Stomach smooth muscle (tissue), 2 donors: ENCODE measurements at regions not wholly inside any gene's neighbourhood (a gene's known extent, or its start where the extent isn't known, plus 50 kb on each side); places are given as distances from the start of the nearest gene placed in this dataset.

Source experiments
- H3K27ac ChIP-seq: one replicate; pipeline ENCODE4 v1.7.0; 2013; ENCODE audit warnings: mild to moderate bottlenecking, low read length, inconsistent platforms
- H3K27me3 ChIP-seq, 2 donors: one replicate each; pipeline ENCODE4 v1.7.0; 2013; ENCODE audit warnings: low read length in 2 of 2; ENCODE audit not compliant: insufficient read depth in 2 of 2, control insufficient read depth in 1 of 2
- H3K36me3 ChIP-seq, 2 donors: one replicate each; pipeline ENCODE4 v1.7.0; 2013; ENCODE audit warnings: low read length in 2 of 2; ENCODE audit not compliant: control insufficient read depth in 2 of 2, insufficient read depth in 2 of 2
- H3K4me1 ChIP-seq: one replicate; pipeline ENCODE4 v1.7.0; 2013; ENCODE audit warnings: low read length; ENCODE audit not compliant: control insufficient read depth, insufficient read depth
- H3K4me3 ChIP-seq, 2 donors: one replicate each; pipeline ENCODE4 v1.7.0; 2013; ENCODE audit warnings: low read length in 2 of 2
- H3K9ac ChIP-seq, 2 donors: one replicate each; pipeline ENCODE4 v1.7.0; 2013; ENCODE audit warnings: low read length in 2 of 2, mild to moderate bottlenecking in 1 of 2
- H3K9me3 ChIP-seq, 2 donors: one replicate each; pipeline ENCODE4 v1.7.0; 2013; ENCODE audit warnings: low read length in 2 of 2; ENCODE audit not compliant: control insufficient read depth in 2 of 2
- donor health status: healthy.
- donor health status: Pancreatic carcinoma.

DNA sequence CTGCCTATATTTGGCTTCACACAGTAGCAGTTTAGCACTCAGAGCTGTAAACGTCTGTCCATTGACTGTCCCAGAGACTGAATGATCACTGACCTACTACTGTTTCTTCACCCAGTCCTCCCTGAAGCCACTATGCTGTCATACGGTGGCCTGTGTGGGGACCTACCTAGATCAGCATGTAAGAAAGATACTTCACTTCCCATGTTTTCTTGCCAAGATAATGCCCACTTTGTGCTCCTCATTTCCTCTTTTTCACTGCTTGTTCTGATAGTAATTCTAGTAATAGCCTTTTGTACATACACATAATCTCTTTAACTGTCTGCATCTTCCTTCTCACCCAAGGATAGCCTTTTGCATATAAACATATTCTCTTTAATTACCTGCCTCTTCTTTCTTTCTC is 109.9 kb upstream of the TIAM2 start:
- Histone ChIP-seq H3K36me3 (peaks cover 0 to 2% of the 10 kb centered on the region in 2 donors), H3K27ac (no peak overlapping the region), H3K9ac (no peak overlapping the region), H3K4me1 (peaks cover 12% of the 10 kb centered on the region), H3K9me3 (no peaks in the 10 kb centered on the region), H3K27me3 (no peaks in the 10 kb centered on the region), H3K4me3 (no peak overlapping the region)

- no peaks in the 10 kb centered on the region for H3K9me3 ChIP-seq
Observed at GRCh38 chr6:154886016-154886415, 109.1 kb upstream of the TIAM2 start.

GRCh38 chr6:154886471-154886870 is 108.6 kb upstream of the TIAM2 start:
- no peak overlapping the region for H3K9ac ChIP-seq
- no peaks in the 10 kb centered on the region for H3K9me3 ChIP-seq
- H3K36me3 ChIP-seq, result peaks cover 0 to 2% of the 10 kb centered on the region in 2 donors
- H3K27me3 ChIP-seq, result no peaks in the 10 kb centered on the region
- H3K4me3 ChIP-seq, result no peak overlapping the region
- H3K4me1 ChIP-seq, result peaks cover 12% of the 10 kb centered on the region
- no peak overlapping the region for H3K27ac ChIP-seq

More at GRCh38 chr6:154886016-154886415, 109.1 kb upstream of the TIAM2 start:
- Histone ChIP-seq H3K4me1 (peaks cover 12% of the 10 kb centered on the region), H3K4me3 (no peak overlapping the region), H3K27me3 (no peaks in the 10 kb centered on the region), H3K36me3 (peaks cover 0 to 2% of the 10 kb centered on the region in 2 donors), H3K27ac (no peak overlapping the region), H3K9ac (no peak overlapping the region)

DNA sequence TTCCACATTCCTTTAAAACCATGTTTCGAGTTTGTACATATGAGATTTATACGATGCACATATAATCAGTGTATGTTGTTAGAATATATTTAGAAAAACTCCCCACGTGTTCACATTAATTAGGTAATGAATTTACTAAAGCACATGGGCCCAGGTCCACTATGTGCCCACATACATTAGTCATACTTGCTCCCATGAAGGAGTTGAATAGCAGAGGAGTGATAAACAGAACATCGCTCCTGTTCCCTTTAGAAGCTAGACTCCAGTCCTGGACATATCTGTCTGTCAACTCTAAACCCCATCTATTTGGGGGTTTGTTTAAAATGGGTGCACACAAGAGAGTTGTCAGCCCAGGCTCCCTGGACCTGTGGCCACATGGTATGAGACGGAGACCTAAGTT is 108.1 kb upstream of the TIAM2 start:
- Histone ChIP-seq H3K4me1 (peaks cover 12% of the 10 kb centered on the region), H3K36me3 (peaks cover 0 to 2% of the 10 kb centered on the region in 2 donors), H3K9ac (no peak overlapping the region), H3K27me3 (no peaks in the 10 kb centered on the region), H3K27ac (no peak overlapping the region), H3K9me3 (no peaks in the 10 kb centered on the region), H3K4me3 (no peak overlapping the region)

GRCh38 chr6:154888421-154889295 is 106.5 kb upstream of the TIAM2 start:
- peaks cover 13% of the 10 kb centered on the region for H3K4me1 ChIP-seq
- no peak overlapping the region for H3K27ac ChIP-seq
- no peak overlapping the region for H3K4me3 ChIP-seq
- H3K27me3 ChIP-seq, result no peaks in the 10 kb centered on the region
- no peaks in the 10 kb centered on the region for H3K36me3 ChIP-seq
- no peaks in the 10 kb centered on the region for H3K9me3 ChIP-seq
- no peak overlapping the region for H3K9ac ChIP-seq

- no peaks in the 10 kb centered on the region for H3K27me3 ChIP-seq
- H3K4me3 ChIP-seq, result no peak overlapping the region
- H3K27ac ChIP-seq, result no peak overlapping the region
- no peaks in the 10 kb centered on the region for H3K9me3 ChIP-seq
- peaks cover 13% of the 10 kb centered on the region for H3K4me1 ChIP-seq
- no peaks in the 10 kb centered on the region for H3K36me3 ChIP-seq
- no peak overlapping the region for H3K9ac ChIP-seq
Observed at GRCh38 chr6:154890874-154891273, 104.2 kb upstream of the TIAM2 start.

DNA sequence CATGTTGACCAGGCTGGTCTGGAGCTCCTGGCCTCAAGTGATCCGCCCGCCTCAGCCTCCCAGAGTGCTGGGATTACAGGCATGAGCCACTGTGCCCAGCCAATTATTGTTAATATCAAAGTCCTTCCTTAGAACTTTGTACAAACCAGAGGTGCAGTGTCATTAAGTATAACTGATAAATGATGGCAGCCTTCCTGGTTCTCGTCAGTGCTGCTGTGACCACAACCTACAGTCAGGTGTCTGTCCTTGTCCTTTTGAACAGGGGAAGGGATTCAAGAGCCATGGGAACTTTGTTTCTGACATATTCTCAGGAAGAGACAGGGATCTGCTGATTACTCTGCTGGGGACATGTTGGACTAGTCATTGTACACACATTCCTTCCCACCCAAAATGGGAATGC is 103.2 kb upstream of the TIAM2 start:
- H3K9me3 ChIP-seq, result no peaks in the 10 kb centered on the region
- H3K4me1 ChIP-seq, result peaks cover 13% of the 10 kb centered on the region
- H3K36me3 ChIP-seq, result no peaks in the 10 kb centered on the region
- no peak overlapping the region for H3K27ac ChIP-seq
- H3K9ac ChIP-seq, result no peak overlapping the region
- no peaks in the 10 kb centered on the region for H3K27me3 ChIP-seq
- H3K4me3 ChIP-seq, result no peak overlapping the region

GRCh38 chr6:154893917-154894316 is 101.2 kb upstream of the TIAM2 start:
- no peak overlapping the region for H3K9ac ChIP-seq
- H3K27me3 ChIP-seq, result no peaks in the 10 kb centered on the region
- no peak overlapping the region for H3K27ac ChIP-seq

GRCh38 chr6:154894902-154895301 is 100.2 kb upstream of the TIAM2 start:
- H3K36me3 ChIP-seq, result peaks cover 0 to 1% of the 10 kb centered on the region in 2 donors
- no peak overlapping the region for H3K27ac ChIP-seq
- H3K4me3 ChIP-seq, result no peak overlapping the region
- peaks cover 2% of the 10 kb centered on the region for H3K4me1 ChIP-seq
- H3K9me3 ChIP-seq, result no peaks in the 10 kb centered on the region
- H3K9ac ChIP-seq, result no peak overlapping the region
- no peaks in the 10 kb centered on the region for H3K27me3 ChIP-seq

More at GRCh38 chr6:154893917-154894316, 101.2 kb upstream of the TIAM2 start:
- Histone ChIP-seq H3K4me1 (peaks cover 5% of the 10 kb centered on the region), H3K9me3 (no peaks in the 10 kb centered on the region), H3K4me3 (no peak overlapping the region), H3K36me3 (no peaks in the 10 kb centered on the region)

DNA sequence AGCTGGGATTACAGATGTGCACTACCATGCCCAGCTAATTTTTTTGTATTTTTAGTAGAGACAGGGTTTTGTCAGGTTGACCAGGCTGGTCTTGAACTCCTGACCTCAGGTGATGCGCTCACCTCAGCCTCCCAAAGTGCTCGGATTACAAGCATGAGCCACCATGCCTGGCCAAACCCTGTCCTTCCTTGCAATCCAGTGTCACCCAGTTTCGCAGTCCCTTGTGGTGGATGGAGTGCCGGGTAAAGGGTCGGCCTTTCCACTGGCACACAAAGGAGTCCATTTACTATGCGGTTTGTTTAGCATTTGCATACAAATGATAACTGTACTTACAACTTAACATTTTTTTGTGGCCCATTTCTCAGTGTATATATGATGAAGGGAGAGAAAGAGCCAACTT is 99.3 kb upstream of the TIAM2 start:
- Histone ChIP-seq H3K27me3 (no peaks in the 10 kb centered on the region), H3K4me1 (peaks cover 2% of the 10 kb centered on the region), H3K9ac (no peak overlapping the region), H3K9me3 (no peaks in the 10 kb centered on the region), H3K27ac (no peak overlapping the region), H3K36me3 (peaks cover 0 to 4% of the 10 kb centered on the region in 2 donors), H3K4me3 (no peak overlapping the region)

DNA sequence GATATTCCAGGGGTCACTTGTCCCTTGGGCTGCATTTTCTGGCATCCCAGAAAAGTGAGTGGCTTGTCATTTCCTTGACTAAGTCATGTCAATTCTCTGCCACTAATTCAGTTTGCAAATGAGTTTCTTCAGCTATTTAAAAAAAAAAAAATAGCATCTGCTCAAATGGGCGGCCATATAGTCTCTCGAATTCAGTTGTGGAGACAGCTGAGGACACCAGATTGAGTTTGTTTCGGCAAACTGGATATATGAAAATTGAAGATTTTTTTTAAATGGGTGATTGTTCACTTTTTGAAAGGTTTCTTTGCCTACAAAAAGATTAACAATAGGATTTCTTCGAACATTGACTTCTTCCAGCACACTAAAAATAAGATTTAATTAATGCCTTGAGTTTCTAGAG is 96.3 kb upstream of the TIAM2 start:
- H3K27me3 ChIP-seq, result no peaks in the 10 kb centered on the region
- no peak overlapping the region for H3K9ac ChIP-seq
- H3K36me3 ChIP-seq, result peaks cover 0 to 4% of the 10 kb centered on the region in 2 donors
- H3K4me3 ChIP-seq, result no peak overlapping the region
- H3K4me1 ChIP-seq, result no peaks in the 10 kb centered on the region
- H3K9me3 ChIP-seq, result no peaks in the 10 kb centered on the region
- no peak overlapping the region for H3K27ac ChIP-seq
